Fibroblast of lung (primary cell): ENCODE measurements at regions not wholly inside any gene's neighbourhood (a gene's known extent, or its start where the extent isn't known, plus 50 kb on each side); places are given as distances from the start of the nearest gene placed in this dataset.

Source experiments
- DNase-seq, 2 donors: peaks; one replicate each; pipeline versions ENCODE4 v3.0.0 to v3.0.0-alpha.2; 2010; ENCODE audit warnings: low read depth in 2 of 2
- H2AFZ ChIP-seq: 2 replicates; pipeline ENCODE4 v1.5.1; 2012; ENCODE audit warnings: low read length, control low read depth, inconsistent platforms
- H3K27ac ChIP-seq: 2 replicates; pipeline ENCODE4 v1.5.1; 2011; ENCODE audit warnings: low read length, control low read depth; ENCODE audit not compliant: insufficient read depth
- H3K27me3 ChIP-seq: 2 replicates; pipeline ENCODE4 v1.5.1; 2011; ENCODE audit warnings: mild to moderate bottlenecking, low read length; ENCODE audit not compliant: control insufficient read depth, insufficient read depth
- H3K36me3 ChIP-seq: 2 replicates; pipeline ENCODE4 v1.5.1; 2011; ENCODE audit warnings: low read length; ENCODE audit not compliant: control insufficient read depth, insufficient read depth
- H3K4me1 ChIP-seq: 2 replicates; pipeline ENCODE4 v1.5.1; 2011; ENCODE audit warnings: low read length; ENCODE audit not compliant: control insufficient read depth, insufficient read depth; ENCODE audit errors: extremely low read depth
- H3K4me2 ChIP-seq: 2 replicates; pipeline ENCODE4 v1.5.1; 2011; ENCODE audit warnings: low read length, control low read depth; ENCODE audit not compliant: insufficient read depth; ENCODE audit errors: extremely low read depth
- H3K4me3 ChIP-seq, 4 experiments: fragments of 200-600 bp in 1 of 4; sonication (generic) in 1 of 4; replicated peaks in 1 of 4; 2 replicates each; pipeline ENCODE4 v1.5.1; 2011 to 2016; ENCODE audit warnings: low read length in 4 of 4, low read depth in 3 of 4, mild to moderate bottlenecking in 3 of 4, control low read depth in 2 of 4, inconsistent platforms in 1 of 4, mixed read lengths in 1 of 4; ENCODE audit not compliant: insufficient read depth in 1 of 4; ENCODE audit errors: control extremely low read depth in 1 of 4
- H3K79me2 ChIP-seq: 2 replicates; pipeline ENCODE4 v1.5.1; 2012; ENCODE audit warnings: mild to moderate bottlenecking, low read length, inconsistent platforms; ENCODE audit not compliant: control insufficient read depth, insufficient read depth
- H3K9ac ChIP-seq: 2 replicates; pipeline ENCODE4 v1.5.1; 2011; ENCODE audit warnings: mild to moderate bottlenecking, low read length, control low read depth; ENCODE audit not compliant: insufficient read depth
- H3K9me3 ChIP-seq: 2 replicates; pipeline ENCODE4 v1.5.1; 2012; ENCODE audit warnings: low read depth, low read length; ENCODE audit not compliant: control insufficient read depth, insufficient read depth
- H4K20me1 ChIP-seq: 2 replicates; pipeline ENCODE4 v1.5.1; 2011; ENCODE audit warnings: low read length; ENCODE audit not compliant: control insufficient read depth, insufficient read depth; ENCODE audit errors: extremely low read depth
- CTCF ChIP-seq, 2 donors: IDR thresholded peaks in 1 of 2; conservative IDR thresholded peaks in 1 of 2; 1 replicate in 1 of 2; 2 replicates in 1 of 2; pipeline ENCODE4 v1.5.1; 2011 to 2012; ENCODE audit warnings: low read length in 2 of 2, control low read depth in 1 of 2, inconsistent platforms in 1 of 2, low read depth in 1 of 2, mild to moderate bottlenecking in 1 of 2
- EZH2 ChIP-seq: IDR thresholded peaks from 2 replicates; pipeline ENCODE4 v1.5.1; 2012; ENCODE audit warnings: low read length, control low read depth, mild to moderate bottlenecking; ENCODE audit errors: missing control alignments

- H3K79me2 ChIP-seq = no peaks in the 10 kb centered on the region
- no peaks in the 10 kb centered on the region for H3K36me3 ChIP-seq
- H3K27ac ChIP-seq = no peak overlapping the region
- H3K4me2 ChIP-seq = no peak overlapping the region
- H3K9ac ChIP-seq = no peak overlapping the region
- no peaks in the 10 kb centered on the region for H3K27me3 ChIP-seq
- no peaks in the 10 kb centered on the region for H4K20me1 ChIP-seq
- TF ChIP-seq EZH2 (no peak), CTCF (conservative IDR thresholded peaks at IDR 0.05 in 1 of 2, IDR thresholded peaks at IDR 0.05 in 1 of 2; ENCODE audit: low read depth in 1 of 2, low read length in 2 of 2) (no peak)
- no peak overlapping the region for H3K4me3 ChIP-seq
- DNase-seq = no peak
- H2AFZ ChIP-seq = no peak overlapping the region
- H3K9me3 ChIP-seq = no peaks in the 10 kb centered on the region
- H3K4me1 ChIP-seq = no peaks in the 10 kb centered on the region
Observed at GRCh38 chr5:155912291-155912690, 414.7 kb upstream of the SGCD start.

- Histone ChIP-seq H3K4me1 (no peaks in the 10 kb centered on the region), H2AFZ (no peak overlapping the region)
- no peak for DNase-seq
Observed at GRCh38 chr5:155914766-155915165, 412.2 kb upstream of the SGCD start.

GRCh38 chr5:155915601-155916000, 411.4 kb upstream of the SGCD start:
- no peak overlapping the region for H3K9ac ChIP-seq
- H2AFZ ChIP-seq = no peak overlapping the region
- no peaks in the 10 kb centered on the region for H3K36me3 ChIP-seq
- H3K79me2 ChIP-seq = no peaks in the 10 kb centered on the region
- H3K4me1 ChIP-seq = no peaks in the 10 kb centered on the region
- DNase-seq = peak in 1 of 2 donors; percentile 37
- H3K9me3 ChIP-seq = no peaks in the 10 kb centered on the region
- no peak overlapping the region for H3K4me2 ChIP-seq
- no peak for TF ChIP-seq EZH2
- no peak for TF ChIP-seq CTCF (conservative IDR thresholded peaks at IDR 0.05 in 1 of 2, IDR thresholded peaks at IDR 0.05 in 1 of 2; ENCODE audit: low read depth in 1 of 2, low read length in 2 of 2)
- no peaks in the 10 kb centered on the region for H3K27me3 ChIP-seq
- no peaks in the 10 kb centered on the region for H4K20me1 ChIP-seq
- no peak overlapping the region for H3K4me3 ChIP-seq
- H3K27ac ChIP-seq = no peak overlapping the region

More at GRCh38 chr5:155914766-155915165, 412.2 kb upstream of the SGCD start:
- no peaks in the 10 kb centered on the region for H3K79me2 ChIP-seq
- no peak overlapping the region for H3K27ac ChIP-seq
- no peak overlapping the region for H3K4me3 ChIP-seq
- TF ChIP-seq EZH2 (no peak), CTCF (conservative IDR thresholded peaks at IDR 0.05 in 1 of 2, IDR thresholded peaks at IDR 0.05 in 1 of 2; ENCODE audit: low read depth in 1 of 2, low read length in 2 of 2) (no peak)
- H4K20me1 ChIP-seq = no peaks in the 10 kb centered on the region
- no peak overlapping the region for H3K9ac ChIP-seq
- H3K27me3 ChIP-seq = no peaks in the 10 kb centered on the region
- no peaks in the 10 kb centered on the region for H3K36me3 ChIP-seq
- no peaks in the 10 kb centered on the region for H3K9me3 ChIP-seq
- H3K4me2 ChIP-seq = no peak overlapping the region
